Naive B cell (primary cell): ENCODE measurements at regions not wholly inside any gene's neighbourhood (a gene's known extent, or its start where the extent isn't known, plus 50 kb on each side); places are given as distances from the start of the nearest gene placed in this dataset.
A peak's percentile ranks its signal among the peaks of the same experiment; 100 is the strongest.

Experiments used
- ATAC-seq, 2 donors: fragments of 150-1000 bp; cut with Tn5 transposase; 2 replicates each; pipeline ENCODE4 v1.10.0; 2021; ENCODE audit warnings: low read depth in 2 of 2, mild to moderate bottlenecking in 2 of 2, moderate library complexity in 2 of 2
- DNase-seq: peaks from one replicate; pipeline ENCODE4 v3.0.0; 2022
- H3K27ac Mint-ChIP-seq, 6 donors: one replicate each; pipeline ENCODE4 v1.8.0; 2020 to 2022; ENCODE audit warnings: mild to moderate bottlenecking in 6 of 6, mixed read lengths in 6 of 6, moderate library complexity in 5 of 6, inconsistent platforms in 2 of 6
- H3K27me3 Mint-ChIP-seq, 3 donors: one replicate each; pipeline ENCODE4 v1.8.0; 2021 to 2022; ENCODE audit warnings: mixed read lengths in 3 of 3, mild to moderate bottlenecking in 1 of 3
- H3K36me3 Mint-ChIP-seq, 2 donors: one replicate each; pipeline ENCODE4 v1.8.0; 2020 to 2022; ENCODE audit warnings: mixed read lengths in 2 of 2, inconsistent platforms in 1 of 2, mild to moderate bottlenecking in 1 of 2
- H3K4me1 Mint-ChIP-seq, 3 donors: one replicate each; pipeline ENCODE4 v1.8.0; 2020 to 2022; ENCODE audit warnings: mixed read lengths in 3 of 3, inconsistent platforms in 1 of 3, mild to moderate bottlenecking in 1 of 3, moderate library complexity in 1 of 3
- H3K4me3 Mint-ChIP-seq, 8 donors: one replicate each; pipeline ENCODE4 v1.8.0; 2020 to 2022; ENCODE audit warnings: mild to moderate bottlenecking in 8 of 8, mixed read lengths in 8 of 8, moderate library complexity in 8 of 8, inconsistent platforms in 2 of 8
- H3K9me3 Mint-ChIP-seq, 7 donors: one replicate each; pipeline ENCODE4 v1.8.0; 2020 to 2022; ENCODE audit warnings: mixed read lengths in 7 of 7, mild to moderate bottlenecking in 5 of 7, inconsistent platforms in 2 of 7, moderate library complexity in 1 of 7

- DNase-seq (no peak), ATAC-seq (no peak)
- H3K27ac Mint-ChIP-seq: no peak overlapping the region
- no peaks in the 10 kb centered on the region for H3K4me1 Mint-ChIP-seq
- H3K9me3 Mint-ChIP-seq: peaks cover 0 to 3% (median 0%) of the 10 kb centered on the region in 7 donors
- no peak overlapping the region for H3K4me3 Mint-ChIP-seq
- H3K27me3 Mint-ChIP-seq: peaks cover 0 to 6% (median 3%) of the 10 kb centered on the region in 3 donors
- H3K36me3 Mint-ChIP-seq: no peaks in the 10 kb centered on the region
These were observed 196.0 kb downstream of the MAFB start for GRCh38 chr20:40493071-40493470.

GRCh38 chr20:40491009-40491590 lies 197.9 kb downstream of the MAFB start:
- H3K9me3 Mint-ChIP-seq: peaks cover 0 to 5% (median 0%) of the 10 kb centered on the region in 7 donors
- no peak overlapping the region for H3K4me3 Mint-ChIP-seq
- no peak for DNase-seq
- ATAC-seq: no peak
- no peaks in the 10 kb centered on the region for H3K36me3 Mint-ChIP-seq
- H3K4me1 Mint-ChIP-seq: no peaks in the 10 kb centered on the region
- peaks cover 0 to 6% (median 3%) of the 10 kb centered on the region in 3 donors for H3K27me3 Mint-ChIP-seq
- H3K27ac Mint-ChIP-seq: no peak overlapping the region

- ATAC-seq: no peak
- Mint-ChIP-seq H3K4me3 (no peak overlapping the region), H3K36me3 (no peaks in the 10 kb centered on the region)
These were observed 199.2 kb downstream of the MAFB start for GRCh38 chr20:40489886-40490285.

DNA sequence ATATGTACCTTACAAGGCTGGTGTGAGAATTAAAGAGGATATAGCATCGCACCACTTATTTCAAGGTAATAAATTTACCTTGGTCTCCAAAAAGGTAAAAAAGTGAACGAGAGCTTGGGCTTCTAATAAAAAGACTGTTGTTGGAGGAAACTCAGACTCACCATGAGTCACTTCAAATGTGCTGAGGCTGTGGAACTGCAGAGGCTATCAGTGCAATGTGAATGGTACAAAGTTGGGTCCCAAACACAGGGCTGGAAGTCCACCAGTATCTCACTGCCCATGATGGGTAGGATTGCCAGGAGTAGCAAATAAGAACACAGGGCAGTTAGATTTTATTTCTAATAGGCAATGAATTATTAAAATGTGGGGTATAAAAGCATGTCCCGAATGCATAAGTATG lies 200.6 kb downstream of the MAFB start:
- Mint-ChIP-seq H3K36me3 (no peaks in the 10 kb centered on the region), H3K4me3 (no peak overlapping the region), H3K4me1 (no peaks in the 10 kb centered on the region), H3K27me3 (peaks cover 0 to 10% (median 2%) of the 10 kb centered on the region in 3 donors), H3K9me3 (peaks cover 0 to 6% (median 0%) of the 10 kb centered on the region in 7 donors), H3K27ac (no peak overlapping the region)
- no peak for ATAC-seq
- no peak for DNase-seq

More at GRCh38 chr20:40489886-40490285, 199.2 kb downstream of the MAFB start:
- DNase-seq: no peak
- peaks cover 0 to 6% (median 0%) of the 10 kb centered on the region in 3 donors for H3K27me3 Mint-ChIP-seq
- H3K27ac Mint-ChIP-seq: no peak overlapping the region
- peaks cover 0 to 6% (median 0%) of the 10 kb centered on the region in 7 donors for H3K9me3 Mint-ChIP-seq
- no peaks in the 10 kb centered on the region for H3K4me1 Mint-ChIP-seq

- Mint-ChIP-seq H3K9me3 (peaks cover 0 to 7% (median 3%) of the 10 kb centered on the region in 7 donors), H3K4me3 (no peak overlapping the region), H3K27me3 (peaks cover 0 to 20% (median 8%) of the 10 kb centered on the region in 3 donors), H3K4me1 (no peaks in the 10 kb centered on the region), H3K36me3 (no peaks in the 10 kb centered on the region), H3K27ac (no peak overlapping the region)
- DNase-seq (no peak), ATAC-seq (no peak)
These were observed 202.7 kb downstream of the MAFB start for GRCh38 chr20:40486297-40486696.

- ATAC-seq: no peak
- H3K27me3 Mint-ChIP-seq: peaks cover 0 to 20% (median 13%) of the 10 kb centered on the region in 3 donors
- H3K4me3 Mint-ChIP-seq: no peak overlapping the region
These were observed 207.1 kb downstream of the MAFB start for GRCh38 chr20:40481743-40482458.

DNA sequence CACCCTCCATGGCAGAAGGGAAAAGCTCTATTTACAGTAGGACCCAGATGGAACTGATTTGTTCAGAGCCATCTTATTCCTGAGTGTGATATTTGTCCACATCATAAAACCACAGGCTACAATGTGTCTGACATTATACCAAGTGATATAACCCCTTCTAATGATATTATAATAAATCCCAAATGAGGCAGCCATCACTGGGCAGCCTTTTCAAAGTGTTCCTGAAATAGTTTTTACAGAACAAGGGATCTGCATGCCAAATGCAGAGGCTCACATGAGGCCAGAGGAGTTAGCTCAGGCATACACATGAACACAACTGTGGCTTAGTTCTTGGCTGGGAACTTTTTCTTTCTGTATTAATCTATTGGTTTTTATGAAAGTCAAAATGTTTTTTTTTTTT lies 207.7 kb downstream of the MAFB start:
- no peaks in the 10 kb centered on the region for H3K4me1 Mint-ChIP-seq
- no peak overlapping the region for H3K4me3 Mint-ChIP-seq
- no peak for DNase-seq
- peaks cover 4 to 26% (median 16%) of the 10 kb centered on the region in 3 donors for H3K27me3 Mint-ChIP-seq
- H3K27ac Mint-ChIP-seq: no peak overlapping the region
- peaks cover 0 to 6% (median 2%) of the 10 kb centered on the region in 7 donors for H3K9me3 Mint-ChIP-seq
- no peak for ATAC-seq
- no peaks in the 10 kb centered on the region for H3K36me3 Mint-ChIP-seq

More at GRCh38 chr20:40481743-40482458, 207.1 kb downstream of the MAFB start:
- Mint-ChIP-seq H3K9me3 (peaks cover 0 to 6% (median 2%) of the 10 kb centered on the region in 7 donors), H3K4me1 (no peaks in the 10 kb centered on the region), H3K27ac (peak overlapping the region in 1 of 6 donors; percentile 27), H3K36me3 (no peaks in the 10 kb centered on the region)
- no peak for DNase-seq

DNA sequence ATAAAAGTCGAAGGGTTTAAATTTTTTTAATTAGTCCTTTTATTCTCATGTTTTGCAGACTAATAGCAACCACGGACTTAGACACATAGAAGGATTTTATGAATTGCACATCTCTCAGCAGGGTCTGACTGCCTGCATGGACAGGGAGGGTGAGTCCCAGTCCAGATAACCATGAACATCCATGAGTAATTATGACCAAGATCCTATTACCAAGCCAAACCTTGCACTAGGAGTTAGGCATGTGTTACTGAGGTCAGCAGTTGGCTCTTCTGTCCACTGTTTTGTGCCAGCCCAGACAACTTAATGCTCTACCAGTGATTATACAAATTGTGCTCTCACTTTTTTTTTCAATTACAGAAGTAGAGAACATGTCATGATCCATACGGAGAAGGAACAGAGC lies 211.2 kb downstream of the MAFB start:
- no peak for DNase-seq
- Mint-ChIP-seq H3K4me3 (no peak overlapping the region), H3K27ac (no peak overlapping the region), H3K9me3 (peaks cover 0 to 5% (median 1%) of the 10 kb centered on the region in 7 donors), H3K36me3 (no peaks in the 10 kb centered on the region), H3K27me3 (peaks cover 6 to 24% (median 18%) of the 10 kb centered on the region in 3 donors), H3K4me1 (no peaks in the 10 kb centered on the region)
- ATAC-seq: no peak

DNA sequence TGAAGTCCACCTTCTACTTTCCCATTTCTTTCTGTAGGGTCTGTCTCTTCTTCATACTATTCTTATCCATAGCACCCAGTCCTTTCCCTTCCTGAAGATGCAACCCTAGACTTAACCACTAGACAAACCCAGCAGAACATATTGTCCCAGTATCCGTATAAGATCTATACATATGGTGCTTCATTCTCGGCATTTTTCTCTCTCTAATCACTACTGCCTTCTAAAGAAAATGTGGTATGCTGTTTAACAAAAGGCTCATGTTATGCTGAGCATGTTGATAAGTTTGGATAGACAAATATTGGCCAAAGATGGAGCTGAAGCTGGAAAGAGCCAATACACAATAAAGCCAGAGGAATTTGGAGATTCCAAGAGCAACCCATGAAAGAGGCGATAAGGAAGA lies 212.6 kb downstream of the MAFB start:
- DNase-seq (no peak), ATAC-seq (no peak)
- H3K9me3 Mint-ChIP-seq: peaks cover 0 to 2% (median 0%) of the 10 kb centered on the region in 7 donors
- no peaks in the 10 kb centered on the region for H3K4me1 Mint-ChIP-seq
- no peaks in the 10 kb centered on the region for H3K36me3 Mint-ChIP-seq
- peaks cover 6 to 17% (median 8%) of the 10 kb centered on the region in 3 donors for H3K27me3 Mint-ChIP-seq
- no peak overlapping the region for H3K4me3 Mint-ChIP-seq
- no peak overlapping the region for H3K27ac Mint-ChIP-seq

DNA sequence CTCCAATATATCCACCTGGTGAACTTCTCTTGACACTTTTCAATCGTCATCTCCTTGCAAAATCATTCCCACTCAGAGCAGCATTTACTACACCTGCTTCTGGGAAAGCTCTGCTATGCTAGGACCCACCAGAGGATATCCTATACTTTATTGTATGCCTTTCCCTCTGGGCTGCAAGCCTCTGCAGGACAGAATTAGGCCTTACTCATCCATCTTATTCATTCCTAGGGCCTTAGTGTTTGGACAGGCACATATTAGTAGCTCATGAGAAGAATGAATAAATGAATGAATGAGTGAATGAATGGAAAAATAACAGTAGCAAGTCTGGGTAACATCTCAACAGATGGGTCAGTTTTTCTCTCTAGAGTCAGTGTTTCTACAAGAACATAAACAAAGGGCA lies 216.1 kb downstream of the MAFB start:
- no peak overlapping the region for H3K4me3 Mint-ChIP-seq
- DNase-seq (no peak), ATAC-seq (no peak)
- peaks cover 8 to 12% (median 11%) of the 10 kb centered on the region in 3 donors for H3K27me3 Mint-ChIP-seq
- H3K27ac Mint-ChIP-seq: no peak overlapping the region
- peaks cover 0 to 5% (median 2%) of the 10 kb centered on the region in 7 donors for H3K9me3 Mint-ChIP-seq
- no peaks in the 10 kb centered on the region for H3K36me3 Mint-ChIP-seq
- no peaks in the 10 kb centered on the region for H3K4me1 Mint-ChIP-seq

DNA sequence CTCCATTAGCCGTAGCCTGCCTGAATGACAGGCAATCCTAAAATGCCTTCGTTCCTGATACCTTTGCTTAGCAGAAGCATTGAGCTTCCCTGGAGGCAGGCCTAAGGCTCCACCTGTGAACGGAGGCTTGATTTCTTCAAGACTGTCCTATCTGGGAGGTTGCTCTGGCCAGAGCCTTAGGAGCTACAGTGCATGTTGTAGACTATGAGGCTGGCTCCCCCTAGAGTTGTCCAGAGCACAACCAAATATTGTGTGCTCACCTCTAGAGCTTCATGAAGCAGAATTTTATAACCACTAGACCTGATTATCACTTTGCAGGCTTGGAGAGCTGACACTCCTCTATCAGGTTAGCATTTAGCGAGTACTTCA lies 217.8 kb downstream of the MAFB start:
- Mint-ChIP-seq H3K9me3 (peaks cover 0 to 7% (median 4%) of the 10 kb centered on the region in 7 donors), H3K4me3 (peak overlapping the region in 1 of 8 donors; percentile 44), H3K36me3 (no peaks in the 10 kb centered on the region), H3K27me3 (peaks cover 2 to 8% (median 7%) of the 10 kb centered on the region in 3 donors), H3K4me1 (no peaks in the 10 kb centered on the region), H3K27ac (no peak overlapping the region)
- no peak for ATAC-seq
- DNase-seq: no peak

GRCh38 chr20:40470445-40471260 lies 218.4 kb downstream of the MAFB start:
- Mint-ChIP-seq H3K36me3 (no peaks in the 10 kb centered on the region), H3K27ac (no peak overlapping the region), H3K9me3 (peaks cover 0 to 7% (median 4%) of the 10 kb centered on the region in 7 donors), H3K4me3 (peak overlapping the region in 1 of 8 donors; percentile 44), H3K27me3 (peaks cover 0 to 7% (median 4%) of the 10 kb centered on the region in 3 donors), H3K4me1 (no peaks in the 10 kb centered on the region)
- ATAC-seq (no peak), DNase-seq (no peak)

DNA sequence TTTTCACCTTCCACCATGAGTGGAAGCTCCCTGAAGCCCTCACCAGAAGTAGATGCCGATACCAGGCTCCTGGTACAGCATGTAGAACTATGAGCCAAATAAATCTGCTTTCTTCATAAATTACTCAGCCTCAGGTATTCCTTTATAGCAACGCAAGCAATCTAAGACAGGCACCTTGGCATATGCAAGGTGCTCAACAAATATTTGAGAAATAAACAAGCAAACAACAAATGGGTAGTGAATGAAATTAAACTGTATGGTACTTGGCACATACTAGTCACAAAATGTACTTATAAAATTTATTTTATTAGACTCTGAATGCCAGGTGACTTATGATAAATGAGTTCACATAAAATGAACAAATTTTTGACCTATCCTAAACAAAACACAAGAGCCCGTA lies 220.3 kb downstream of the MAFB start:
- peaks cover 0 to 7% (median 4%) of the 10 kb centered on the region in 3 donors for H3K27me3 Mint-ChIP-seq
- ATAC-seq: no peak
- H3K36me3 Mint-ChIP-seq: no peaks in the 10 kb centered on the region
- no peak overlapping the region for H3K4me3 Mint-ChIP-seq
- H3K9me3 Mint-ChIP-seq: peaks cover 0 to 7% (median 2%) of the 10 kb centered on the region in 7 donors
- no peak for DNase-seq
- H3K4me1 Mint-ChIP-seq: no peaks in the 10 kb centered on the region
- H3K27ac Mint-ChIP-seq: no peak overlapping the region
